OCI-LY1 (cell line): ENCODE measurements at regions not wholly inside any gene's neighbourhood (a gene's known extent, or its start where the extent isn't known, plus 50 kb on each side); places are given as distances from the start of the nearest gene placed in this dataset.

Experiments used
- H2AFZ ChIP-seq: fragments of 200-600 bp; sonication (generic), shearing (Covaris generic); 2 replicates; pipeline ENCODE4 v1.6.0; 2014; ENCODE audit warnings: antibody characterized with exemption, mild to moderate bottlenecking, low read length
- H3F3A ChIP-seq: fragments of 200-600 bp; sonication (generic), shearing (Covaris generic); 2 replicates; pipeline ENCODE4 v1.6.0; 2014; ENCODE audit warnings: mild to moderate bottlenecking, antibody characterized with exemption, low read length, moderate library complexity; ENCODE audit not compliant: insufficient read depth
- H3K27ac ChIP-seq: fragments of 200-600 bp; sonication (generic); 2 replicates; pipeline ENCODE4 v1.5.1; 2014; ENCODE audit warnings: low read length, mixed run types, mild to moderate bottlenecking, low read depth; ENCODE audit not compliant: poor library complexity, severe bottlenecking
- H3K27me3 ChIP-seq: fragments of 200-600 bp; sonication (generic); 2 replicates; pipeline ENCODE4 v1.6.0; 2014; ENCODE audit warnings: antibody characterized with exemption, mild to moderate bottlenecking, low read length, moderate library complexity; ENCODE audit not compliant: insufficient read depth
- H3K36me3 ChIP-seq: fragments of 200-600 bp; sonication (generic); 2 replicates; pipeline ENCODE4 v1.6.1; 2014; ENCODE audit warnings: mild to moderate bottlenecking, antibody characterized with exemption, low read length, moderate library complexity, mixed read lengths; ENCODE audit not compliant: insufficient read depth
- H3K4me1 ChIP-seq: fragments of 200-600 bp; sonication (generic); 2 replicates; pipeline ENCODE4 v1.5.1; 2014; ENCODE audit warnings: mild to moderate bottlenecking, low read length, moderate library complexity; ENCODE audit not compliant: insufficient read depth, severe bottlenecking
- H3K4me2 ChIP-seq: fragments of 200-600 bp; sonication (generic), shearing (Covaris generic); 2 replicates; pipeline ENCODE4 v1.6.1; 2014; ENCODE audit warnings: low read length
- H3K4me3 ChIP-seq: fragments of 200-600 bp; sonication (generic); 2 replicates; pipeline ENCODE4 v1.5.1; 2014; ENCODE audit warnings: low read length, low read depth, mild to moderate bottlenecking, mixed read lengths; ENCODE audit not compliant: poor library complexity, severe bottlenecking
- H3K79me2 ChIP-seq: fragments of 200-600 bp; shearing (Covaris generic); 2 replicates; pipeline ENCODE4 v1.6.1; 2016; ENCODE audit warnings: mixed run types, low read length, mixed read lengths; ENCODE audit not compliant: insufficient read depth
- H3K9ac ChIP-seq: fragments of 200-600 bp; sonication (generic), shearing (Covaris generic); 2 replicates; pipeline ENCODE4 v1.6.1; 2014; ENCODE audit warnings: mild to moderate bottlenecking, low read length, mixed read lengths
- H3K9me2 ChIP-seq: fragments of 200-600 bp; sonication (generic), shearing (Covaris generic); 2 replicates; pipeline ENCODE4 v1.6.1; 2014; ENCODE audit warnings: low read depth, mild to moderate bottlenecking, low read length, mixed read lengths
- H3K9me3 ChIP-seq: fragments of 200-600 bp; shearing (Covaris generic); 2 replicates; pipeline ENCODE4 v1.6.1; 2014; ENCODE audit warnings: low read length, mixed read lengths
- H4K20me1 ChIP-seq: fragments of 200-600 bp; sonication (generic), shearing (Covaris generic); 2 replicates; pipeline ENCODE4 v1.6.0; 2016; ENCODE audit warnings: mild to moderate bottlenecking, low read length; ENCODE audit not compliant: insufficient read depth
- CTCF ChIP-seq: fragments of 200-600 bp; sonication (generic), shearing (Covaris generic); IDR thresholded peaks from 2 replicates; pipeline ENCODE4 v1.5.1; 2017; ENCODE audit warnings: mild to moderate bottlenecking, antibody characterized with exemption, low read length, moderate library complexity, mixed read lengths
- EZH2 ChIP-seq: fragments of 200-600 bp; sonication (generic), shearing (Covaris generic); IDR thresholded peaks from 2 replicates; pipeline ENCODE4 v1.8.0; 2017; ENCODE audit warnings: borderline replicate concordance, mixed run types, mild to moderate bottlenecking, antibody characterized with exemption, low read length, moderate library complexity, mixed read lengths

- Histone ChIP-seq H4K20me1 (no peaks in the 10 kb centered on the region), H3K4me1 (no peaks in the 10 kb centered on the region), H3K27me3 (no peaks in the 10 kb centered on the region; the same call in 1 of the 2 replicates), H3F3A (no peaks in the 10 kb centered on the region), H3K9me2 (no peaks in the 10 kb centered on the region), H3K9me3 (no peaks in the 10 kb centered on the region), H2AFZ (no peak overlapping the region), H3K4me2 (no peak overlapping the region), H3K9ac (no peak overlapping the region), H3K4me3 (no peak overlapping the region), H3K36me3 (no peaks in the 10 kb centered on the region), H3K27ac (no peak overlapping the region), H3K79me2 (no peaks in the 10 kb centered on the region)
- TF ChIP-seq EZH2: no peak
- no peak for TF ChIP-seq CTCF
Measured at GRCh38 chr14:22408547-22408946, 180.5 kb downstream of the DAD1 start.

- Histone ChIP-seq H3K9me2 (no peaks in the 10 kb centered on the region), H3K9ac (no peak overlapping the region), H4K20me1 (no peaks in the 10 kb centered on the region), H3K9me3 (no peaks in the 10 kb centered on the region), H3K4me2 (no peak overlapping the region), H3K4me1 (no peaks in the 10 kb centered on the region), H3K4me3 (no peak overlapping the region), H3K79me2 (no peaks in the 10 kb centered on the region), H3K36me3 (no peaks in the 10 kb centered on the region), H2AFZ (no peak overlapping the region), H3F3A (no peaks in the 10 kb centered on the region), H3K27me3 (no peaks in the 10 kb centered on the region; the same call in 1 of the 2 replicates), H3K27ac (no peak overlapping the region)
- TF ChIP-seq CTCF (no peak), EZH2 (no peak)
Measured at GRCh38 chr14:22407033-22407432, 182.0 kb downstream of the DAD1 start.

GRCh38 chr14:22405201-22405600, 183.8 kb downstream of the DAD1 start:
- H3K27ac ChIP-seq: no peak overlapping the region
- H3K27me3 ChIP-seq: no peaks in the 10 kb centered on the region; the same call in 1 of the 2 replicates
- no peaks in the 10 kb centered on the region for H3K9me3 ChIP-seq
- H3K4me3 ChIP-seq: no peak overlapping the region
- no peaks in the 10 kb centered on the region for H3K79me2 ChIP-seq
- no peak overlapping the region for H2AFZ ChIP-seq
- H3K36me3 ChIP-seq: no peaks in the 10 kb centered on the region
- no peak overlapping the region for H3K4me2 ChIP-seq
- H3K9me2 ChIP-seq: no peaks in the 10 kb centered on the region
- H4K20me1 ChIP-seq: no peaks in the 10 kb centered on the region
- H3F3A ChIP-seq: no peaks in the 10 kb centered on the region
- no peak overlapping the region for H3K9ac ChIP-seq
- TF ChIP-seq CTCF: no peak
- no peak for TF ChIP-seq EZH2
- H3K4me1 ChIP-seq: no peaks in the 10 kb centered on the region
